Testis (tissue), 2 donors: ENCODE measurements at regions not wholly inside any gene's neighbourhood (a gene's known extent, or its start where the extent isn't known, plus 50 kb on each side); places are given as distances from the start of the nearest gene placed in this dataset.

Source experiments
- POLR2A ChIP-seq: fragments of 450-650 bp; IDR thresholded peaks from one replicate; pipeline ENCODE4 v1.6.1; 2017; ENCODE audit warnings: antibody characterized with exemption, mild to moderate bottlenecking, moderate library complexity
- TF ChIP-seq, protein P1 (sequence below), 3 experiments: fragments of 450-650 bp in 2 of 3; fragments of 200-600 bp in 1 of 3; sonication (generic) in 1 of 3; IDR thresholded peaks; one replicate each; pipeline ENCODE4 v1.5.1; 2016 to 2019; ENCODE audit warnings: antibody characterized with exemption in 3 of 3, mild to moderate bottlenecking in 2 of 3, moderate library complexity in 1 of 3

DNA sequence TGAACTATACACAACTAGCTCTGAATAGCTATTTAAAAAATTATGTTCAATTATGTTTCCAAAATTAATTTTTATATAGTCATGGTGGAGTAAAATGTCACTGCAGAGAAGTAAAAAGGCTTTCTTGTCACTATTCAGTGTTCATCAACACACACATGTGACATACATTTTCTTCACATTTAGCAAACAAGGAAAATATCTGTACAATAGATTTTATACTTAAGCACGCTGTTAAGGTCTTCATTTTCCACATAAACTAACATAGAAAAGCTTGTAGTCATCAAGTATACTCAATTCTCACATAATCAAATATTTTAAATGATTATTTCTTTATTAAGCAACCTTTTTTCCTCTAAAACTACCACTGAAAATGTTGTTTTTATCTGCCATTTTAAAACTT is 141.2 kb upstream of the DIO2 start:
- TF ChIP-seq, protein P1, sequence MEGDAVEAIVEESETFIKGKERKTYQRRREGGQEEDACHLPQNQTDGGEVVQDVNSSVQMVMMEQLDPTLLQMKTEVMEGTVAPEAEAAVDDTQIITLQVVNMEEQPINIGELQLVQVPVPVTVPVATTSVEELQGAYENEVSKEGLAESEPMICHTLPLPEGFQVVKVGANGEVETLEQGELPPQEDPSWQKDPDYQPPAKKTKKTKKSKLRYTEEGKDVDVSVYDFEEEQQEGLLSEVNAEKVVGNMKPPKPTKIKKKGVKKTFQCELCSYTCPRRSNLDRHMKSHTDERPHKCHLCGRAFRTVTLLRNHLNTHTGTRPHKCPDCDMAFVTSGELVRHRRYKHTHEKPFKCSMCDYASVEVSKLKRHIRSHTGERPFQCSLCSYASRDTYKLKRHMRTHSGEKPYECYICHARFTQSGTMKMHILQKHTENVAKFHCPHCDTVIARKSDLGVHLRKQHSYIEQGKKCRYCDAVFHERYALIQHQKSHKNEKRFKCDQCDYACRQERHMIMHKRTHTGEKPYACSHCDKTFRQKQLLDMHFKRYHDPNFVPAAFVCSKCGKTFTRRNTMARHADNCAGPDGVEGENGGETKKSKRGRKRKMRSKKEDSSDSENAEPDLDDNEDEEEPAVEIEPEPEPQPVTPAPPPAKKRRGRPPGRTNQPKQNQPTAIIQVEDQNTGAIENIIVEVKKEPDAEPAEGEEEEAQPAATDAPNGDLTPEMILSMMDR (IDR thresholded peaks at IDR 0.05): no peak
- no peak for TF ChIP-seq POLR2A
